NCI-H2107 treated with DMSO at 0.1 percent for 48 hours (cell line): ENCODE measurements at regions not wholly inside any gene's neighbourhood (a gene's known extent, or its start where the extent isn't known, plus 50 kb on each side); places are given as distances from the start of the nearest gene placed in this dataset.

Experiments
- DNase-seq: peaks from one replicate; lab custom pipeline; 2025; ENCODE audit not compliant: unreplicated experiment; lab: John Stamatoyannopoulos, UW

GRCh38 chr4:28730304-28730703 lies 1869.7 kb downstream of the STIM2 start:
- DNase-seq = no peak

- no peak for DNase-seq
Measured at GRCh38 chr4:28744066-28744465, 1883.4 kb downstream of the STIM2 start.

DNA sequence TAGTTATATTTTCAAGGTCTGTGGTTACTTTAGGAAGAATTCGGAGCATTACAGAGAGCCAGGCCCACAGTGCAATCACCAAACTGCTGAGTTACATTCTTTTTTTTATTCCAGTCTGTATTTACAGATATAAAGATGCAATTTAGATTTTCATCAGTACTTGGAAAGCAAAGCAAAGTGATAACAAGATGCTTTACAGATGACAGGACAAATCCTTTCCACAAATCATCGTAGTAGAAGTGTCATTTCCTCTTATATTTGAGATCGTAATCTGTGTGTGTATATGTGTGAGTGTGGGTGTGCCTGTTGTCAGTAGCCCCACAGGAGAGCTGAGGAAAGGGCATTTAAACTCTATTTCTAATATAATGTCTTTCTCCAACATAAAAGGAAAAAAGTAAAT lies 1893.7 kb downstream of the STIM2 start:
- DNase-seq = no peak

DNA sequence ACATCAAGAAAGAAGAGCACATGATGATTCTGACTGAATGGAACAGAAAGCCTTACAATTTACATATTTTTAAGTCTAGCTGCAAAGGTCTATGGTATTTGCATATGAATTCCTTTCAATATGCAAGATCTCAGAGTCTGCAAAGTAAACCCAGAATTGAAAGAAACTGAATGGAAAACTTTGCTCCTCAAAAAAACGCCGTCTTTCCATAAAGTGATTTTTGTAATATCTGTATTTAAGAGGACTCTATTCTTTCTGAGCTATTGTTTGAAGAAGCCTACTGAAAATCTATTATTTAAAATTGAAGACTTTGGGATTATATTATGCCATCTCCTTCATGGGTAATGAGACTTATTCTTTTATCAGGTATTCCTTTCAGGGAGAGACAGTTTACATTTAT lies 1894.4 kb downstream of the STIM2 start:
- no peak for DNase-seq

- no peak for DNase-seq
Measured at GRCh38 chr4:28759064-28759463, 1898.4 kb downstream of the STIM2 start.

DNA sequence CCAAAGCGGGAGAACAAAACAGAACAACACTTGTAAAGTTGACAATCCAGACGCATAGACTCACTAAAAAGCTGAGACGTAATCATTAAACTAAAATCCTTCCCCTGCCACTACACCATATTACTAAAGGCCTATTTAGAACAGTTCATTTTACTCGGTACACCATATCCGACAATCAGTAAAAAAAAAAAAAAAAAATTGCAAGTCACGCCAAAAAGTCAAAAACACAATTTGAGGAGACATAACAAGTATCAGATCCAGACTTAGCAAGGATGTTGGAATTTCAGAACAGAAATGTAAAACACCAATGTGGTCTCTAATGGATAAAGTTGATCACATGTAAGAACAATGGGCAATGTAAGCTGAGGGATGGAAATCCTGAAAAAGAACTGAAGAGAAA lies 1899.4 kb downstream of the STIM2 start:
- DNase-seq = no peak

GRCh38 chr4:28772066-28772465 lies 1911.4 kb downstream of the STIM2 start:
- DNase-seq = no peak

- no peak for DNase-seq
Measured at GRCh38 chr4:28772788-28773187, 1912.1 kb downstream of the STIM2 start.

DNA sequence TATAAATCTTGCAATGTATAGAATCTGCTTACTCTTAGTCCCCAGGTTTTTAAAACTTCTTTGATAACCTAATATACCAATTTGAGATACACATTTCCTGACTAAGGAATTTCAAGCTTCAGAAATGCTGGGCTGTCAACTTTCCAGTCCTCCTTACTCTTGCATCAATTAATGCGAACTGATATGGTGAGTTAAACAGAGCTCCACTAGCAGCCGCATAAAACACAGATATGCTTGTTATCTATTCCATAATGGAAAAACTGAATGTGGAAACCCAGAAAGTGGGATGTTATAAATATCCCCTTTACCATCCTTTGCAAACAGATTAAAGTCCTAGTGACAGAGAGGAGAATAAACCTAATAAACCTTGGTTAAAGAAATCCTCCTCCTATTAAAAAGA lies 1913.7 kb downstream of the STIM2 start:
- DNase-seq = no peak

GRCh38 chr4:28776004-28776403 lies 1915.4 kb downstream of the STIM2 start:
- no peak for DNase-seq

- no peak for DNase-seq
Measured at GRCh38 chr4:28784188-28784587, 1923.5 kb downstream of the STIM2 start.

GRCh38 chr4:28787947-28788346 lies 1927.3 kb downstream of the STIM2 start:
- no peak for DNase-seq

DNA sequence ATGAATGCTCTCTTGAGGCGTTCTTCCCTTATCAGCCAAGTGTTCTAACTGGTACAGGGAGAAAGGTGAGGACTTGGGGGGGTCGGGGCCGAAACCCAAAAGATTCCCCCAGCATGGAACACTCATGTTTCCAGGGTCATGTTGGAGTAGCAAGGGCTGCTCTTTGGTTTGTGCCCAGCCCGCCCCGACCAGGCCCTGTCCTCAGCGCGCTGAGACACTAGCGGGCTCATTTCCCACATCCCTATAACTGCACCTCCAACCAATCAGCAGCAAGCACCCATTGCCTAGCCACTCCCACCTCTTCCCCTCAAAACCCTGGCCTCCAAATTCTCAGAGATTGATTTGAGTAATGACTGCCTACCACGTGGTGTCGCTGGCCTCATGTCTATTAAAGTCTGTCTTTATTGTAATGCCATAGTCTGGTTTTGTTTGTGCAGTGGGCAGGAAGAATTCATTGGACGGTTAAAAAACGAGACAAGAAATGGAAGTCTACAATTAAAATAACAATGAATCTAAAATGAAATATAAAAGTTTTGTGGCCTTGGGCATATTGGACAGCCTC lies 1928.4 kb downstream of the STIM2 start:
- DNase-seq = no peak

DNA sequence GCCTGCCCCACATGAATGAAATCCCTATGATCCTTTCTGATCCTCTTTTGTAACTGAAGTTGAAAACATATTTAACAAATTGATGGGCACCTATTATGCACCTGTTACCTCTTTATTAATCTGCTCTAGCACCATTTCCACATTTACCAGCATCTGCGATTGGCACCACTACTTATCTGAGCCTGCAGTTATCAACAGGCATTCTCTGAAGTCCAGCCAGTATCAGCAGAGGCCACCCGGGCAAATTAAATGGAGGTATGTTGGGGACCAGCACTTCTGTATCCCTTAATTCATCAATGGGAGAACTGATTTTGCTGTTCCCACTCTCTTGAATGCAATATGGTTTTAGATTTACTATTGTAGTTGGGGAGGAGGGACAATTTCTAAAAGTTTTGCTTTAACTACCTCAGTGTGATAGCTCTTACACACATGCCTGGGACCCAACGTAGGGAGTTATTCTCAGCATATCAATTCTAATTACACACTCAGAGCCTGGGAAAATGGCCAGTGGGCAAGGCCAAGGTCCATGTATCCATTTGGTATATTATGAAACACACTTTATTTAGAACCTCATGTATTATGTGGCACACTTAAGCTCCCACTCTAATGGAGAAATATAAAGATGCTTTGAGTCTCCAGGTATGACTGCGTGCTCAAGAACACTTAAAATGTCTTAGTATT lies 1927.1 kb upstream of the PCDH7 start:
- no peak for DNase-seq

- no peak for DNase-seq
Measured at GRCh38 chr4:28799696-28800095, 1920.5 kb upstream of the PCDH7 start.

DNA sequence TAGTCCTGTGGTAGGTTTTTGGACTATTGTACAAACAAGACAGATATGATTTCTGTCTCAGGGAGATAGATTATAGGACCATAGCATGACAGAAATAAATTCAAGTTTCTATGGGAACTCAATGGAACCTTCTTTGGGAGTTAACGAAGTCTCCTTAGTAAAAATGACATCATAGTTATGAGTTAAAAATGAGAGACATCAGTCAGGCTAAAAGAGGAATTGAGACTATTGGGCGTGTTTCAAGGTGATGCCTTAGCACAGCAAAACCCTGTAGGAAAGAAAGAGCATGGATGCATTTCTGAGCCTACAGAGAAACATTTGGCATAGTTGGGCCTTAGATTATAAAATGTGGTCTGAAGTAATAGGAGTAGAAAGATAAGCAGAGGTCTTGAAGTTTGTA lies 1909.1 kb upstream of the PCDH7 start:
- DNase-seq = no peak

GRCh38 chr4:28822163-28822562 lies 1898.0 kb upstream of the PCDH7 start:
- DNase-seq = no peak

GRCh38 chr4:28827866-28828265 lies 1892.3 kb upstream of the PCDH7 start:
- no peak for DNase-seq

- DNase-seq = no peak
Measured at GRCh38 chr4:28831867-28832266, 1888.3 kb upstream of the PCDH7 start.

DNA sequence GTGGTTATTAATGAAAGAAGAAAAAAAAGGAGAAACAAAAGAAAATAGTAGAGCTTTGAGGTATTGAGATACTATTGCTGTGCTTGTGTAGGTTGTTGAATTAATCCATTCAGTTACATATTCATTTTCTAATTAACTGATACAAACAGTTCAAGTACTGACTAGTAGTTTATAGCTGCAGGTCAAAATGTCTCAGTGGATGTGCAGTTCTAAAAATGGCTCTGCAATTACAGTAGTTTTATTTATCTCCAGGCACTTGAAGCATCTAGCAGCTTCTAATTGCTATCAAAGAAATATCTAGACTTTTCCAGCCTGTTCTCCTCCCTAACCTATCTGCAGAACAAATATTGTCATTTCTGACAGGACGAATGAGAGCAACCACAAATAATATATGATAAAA lies 1887.7 kb upstream of the PCDH7 start:
- no peak for DNase-seq

- DNase-seq = no peak
Measured at GRCh38 chr4:28834120-28834519, 1886.0 kb upstream of the PCDH7 start.

- no peak for DNase-seq
Measured at GRCh38 chr4:28835501-28835900, 1884.7 kb upstream of the PCDH7 start.

- no peak for DNase-seq
Measured at GRCh38 chr4:28842271-28842670, 1877.9 kb upstream of the PCDH7 start.
